OCI-LY3 (cell line): ENCODE measurements at regions not wholly inside any gene's neighbourhood (a gene's known extent, or its start where the extent isn't known, plus 50 kb on each side); places are given as distances from the start of the nearest gene placed in this dataset.

Experiments used
- H2AFZ ChIP-seq: fragments of 200-600, 300-600 bp; shearing (Covaris generic); 2 replicates; pipeline ENCODE4 v1.6.0; 2014; ENCODE audit warnings: antibody characterized with exemption, low read depth, low read length
- H3K27ac ChIP-seq: fragments of 200-600, 300-600 bp; sonication (generic); 2 replicates; pipeline ENCODE4 v1.5.1; 2014; ENCODE audit warnings: mild to moderate bottlenecking, low read length, moderate library complexity, mixed read lengths
- H3K27me3 ChIP-seq: fragments of 200-600, 300-600 bp; sonication (generic); 2 replicates; pipeline ENCODE4 v1.6.1; 2014; ENCODE audit warnings: low read depth, low read length, mixed read lengths
- H3K36me3 ChIP-seq: fragments of 200-600, 300-600 bp; sonication (generic); replicated peaks from 2 replicates; pipeline ENCODE3; 2014; ENCODE audit warnings: low read depth, low read length, mixed read lengths
- H3K4me1 ChIP-seq: fragments of 300-600, 200-600 bp; sonication (generic); 2 replicates; pipeline ENCODE4 v1.6.1; 2014; ENCODE audit warnings: low read length, mixed read lengths
- H3K4me2 ChIP-seq: fragments of 200-600, 300-600 bp; sonication (generic); 2 replicates; pipeline ENCODE4 v1.6.1; 2014; ENCODE audit warnings: low read length, mixed read lengths
- H3K4me3 ChIP-seq: fragments of 300-600, 200-600 bp; sonication (generic); 2 replicates; pipeline ENCODE4 v1.5.1; 2014; ENCODE audit warnings: antibody characterized with exemption, mild to moderate bottlenecking, low read length, moderate library complexity
- H3K79me2 ChIP-seq: fragments of 300-600, 200-600 bp; shearing (Covaris generic); 2 replicates; pipeline ENCODE4 v1.6.1; 2014; ENCODE audit warnings: mild to moderate bottlenecking, low read length, mixed read lengths
- H3K9ac ChIP-seq: fragments of 300-600, 200-600 bp; shearing (Covaris generic); 2 replicates; pipeline ENCODE4 v1.6.0; 2014; ENCODE audit warnings: mild to moderate bottlenecking, low read length, moderate library complexity
- H3K9me3 ChIP-seq: fragments of 200-600, 300-600 bp; shearing (Covaris generic); 2 replicates; pipeline ENCODE4 v1.6.1; 2014; ENCODE audit warnings: low read length, mixed read lengths; ENCODE audit not compliant: insufficient read depth
- H4K20me1 ChIP-seq: fragments of 200-600, 300-600 bp; sonication (generic); 2 replicates; pipeline ENCODE4 v1.6.1; 2016; ENCODE audit warnings: low read length, mixed read lengths; ENCODE audit not compliant: insufficient read depth
- EZH2phosphoT487 ChIP-seq: fragments of 200-600 bp; shearing (Covaris generic); IDR thresholded peaks from 2 replicates; pipeline ENCODE4 v1.6.1; 2018; ENCODE audit warnings: antibody characterized with exemption, mixed run types, low read depth
- TF ChIP-seq, protein P1 (sequence below): fragments of 200-600, 300-600 bp; sonication (generic); IDR thresholded peaks from 2 replicates; pipeline ENCODE4 v1.5.1; 2014; ENCODE audit warnings: antibody characterized with exemption, low read length, low read depth

DNA sequence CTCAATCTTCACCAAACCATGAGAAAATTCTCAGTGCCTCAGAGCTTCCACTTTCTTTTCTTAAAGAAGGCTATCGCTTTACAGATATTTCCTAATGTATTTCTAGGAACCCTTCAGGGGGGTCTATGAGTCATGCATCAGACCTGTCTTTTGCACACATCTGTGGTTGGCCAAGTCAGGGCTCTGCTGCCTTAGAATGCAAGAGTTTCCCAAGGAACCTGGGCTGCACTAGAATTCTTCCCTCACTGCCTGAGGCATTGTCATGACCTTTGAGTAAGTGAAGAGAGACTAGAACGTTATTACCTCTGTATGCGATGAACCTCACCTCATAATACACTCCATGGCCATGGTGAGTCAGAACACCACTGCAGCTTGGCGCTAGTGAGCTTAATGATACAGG, 365.0 kb upstream of the ID4 start:
- no peak for TF ChIP-seq EZH2phosphoT487
- TF ChIP-seq, protein P1, sequence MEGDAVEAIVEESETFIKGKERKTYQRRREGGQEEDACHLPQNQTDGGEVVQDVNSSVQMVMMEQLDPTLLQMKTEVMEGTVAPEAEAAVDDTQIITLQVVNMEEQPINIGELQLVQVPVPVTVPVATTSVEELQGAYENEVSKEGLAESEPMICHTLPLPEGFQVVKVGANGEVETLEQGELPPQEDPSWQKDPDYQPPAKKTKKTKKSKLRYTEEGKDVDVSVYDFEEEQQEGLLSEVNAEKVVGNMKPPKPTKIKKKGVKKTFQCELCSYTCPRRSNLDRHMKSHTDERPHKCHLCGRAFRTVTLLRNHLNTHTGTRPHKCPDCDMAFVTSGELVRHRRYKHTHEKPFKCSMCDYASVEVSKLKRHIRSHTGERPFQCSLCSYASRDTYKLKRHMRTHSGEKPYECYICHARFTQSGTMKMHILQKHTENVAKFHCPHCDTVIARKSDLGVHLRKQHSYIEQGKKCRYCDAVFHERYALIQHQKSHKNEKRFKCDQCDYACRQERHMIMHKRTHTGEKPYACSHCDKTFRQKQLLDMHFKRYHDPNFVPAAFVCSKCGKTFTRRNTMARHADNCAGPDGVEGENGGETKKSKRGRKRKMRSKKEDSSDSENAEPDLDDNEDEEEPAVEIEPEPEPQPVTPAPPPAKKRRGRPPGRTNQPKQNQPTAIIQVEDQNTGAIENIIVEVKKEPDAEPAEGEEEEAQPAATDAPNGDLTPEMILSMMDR: no peak
- Histone ChIP-seq H3K79me2 (no peaks in the 10 kb centered on the region), H3K9ac (no peak overlapping the region), H3K4me3 (no peak overlapping the region), H3K4me2 (no peak overlapping the region), H2AFZ (no peak overlapping the region), H3K36me3 (no peaks in the 10 kb centered on the region), H3K27me3 (no peaks in the 10 kb centered on the region), H3K27ac (no peak overlapping the region), H3K4me1 (no peaks in the 10 kb centered on the region), H4K20me1 (no peaks in the 10 kb centered on the region), H3K9me3 (no peaks in the 10 kb centered on the region)

DNA sequence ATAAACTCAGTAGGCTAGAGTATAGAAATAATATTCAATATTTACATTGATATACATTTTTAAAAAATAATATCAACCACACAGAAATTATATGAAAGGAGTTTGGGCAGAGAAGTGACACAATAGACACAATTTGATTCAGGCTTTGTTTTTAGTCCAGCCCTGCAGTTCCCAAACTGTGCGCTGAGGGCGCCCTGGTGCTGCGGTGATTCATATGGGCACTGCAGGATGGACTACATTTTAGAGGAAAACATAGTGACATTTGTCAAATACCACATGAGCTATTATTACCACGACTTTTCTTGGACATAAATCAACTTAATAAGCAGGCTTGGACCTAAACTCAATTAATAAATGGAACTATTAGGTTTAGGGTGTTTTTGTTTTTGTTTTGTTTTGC, 364.3 kb upstream of the ID4 start:
- H4K20me1 ChIP-seq: no peaks in the 10 kb centered on the region
- H3K9ac ChIP-seq: no peak overlapping the region
- no peaks in the 10 kb centered on the region for H3K4me1 ChIP-seq
- no peaks in the 10 kb centered on the region for H3K9me3 ChIP-seq
- no peaks in the 10 kb centered on the region for H3K79me2 ChIP-seq
- H3K36me3 ChIP-seq: no peaks in the 10 kb centered on the region
- no peak for TF ChIP-seq EZH2phosphoT487
- TF ChIP-seq, protein P1: no peak
- no peak overlapping the region for H3K4me2 ChIP-seq
- no peak overlapping the region for H3K4me3 ChIP-seq
- H2AFZ ChIP-seq: no peak overlapping the region
- H3K27ac ChIP-seq: no peak overlapping the region
- no peaks in the 10 kb centered on the region for H3K27me3 ChIP-seq

DNA sequence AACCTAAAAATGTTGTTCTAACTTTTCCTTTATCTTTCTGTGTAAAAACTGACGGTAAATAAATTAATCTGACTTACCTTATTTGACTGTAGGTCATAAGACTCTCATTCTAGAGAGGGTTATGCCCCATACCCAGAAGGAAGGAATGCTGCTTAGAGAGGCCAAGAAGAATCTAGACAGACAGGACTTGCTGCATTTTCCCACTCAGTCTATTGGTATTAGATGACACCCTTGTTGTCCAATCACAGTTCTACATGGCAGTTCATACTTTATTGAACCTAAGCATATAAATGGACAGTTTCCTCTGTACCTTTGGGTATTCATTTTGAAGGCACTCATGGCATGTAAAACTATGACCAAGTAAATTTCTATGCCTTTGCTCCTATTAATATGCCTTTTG, 359.6 kb upstream of the ID4 start:
- Histone ChIP-seq H3K9me3 (no peaks in the 10 kb centered on the region), H3K36me3 (no peaks in the 10 kb centered on the region), H3K27me3 (no peaks in the 10 kb centered on the region), H3K4me1 (no peaks in the 10 kb centered on the region), H4K20me1 (no peaks in the 10 kb centered on the region), H3K79me2 (no peaks in the 10 kb centered on the region), H3K4me3 (no peak overlapping the region), H3K27ac (no peak overlapping the region), H3K4me2 (no peak overlapping the region), H3K9ac (no peak overlapping the region), H2AFZ (no peak overlapping the region)
- TF ChIP-seq, protein P1: no peak
- no peak for TF ChIP-seq EZH2phosphoT487

DNA sequence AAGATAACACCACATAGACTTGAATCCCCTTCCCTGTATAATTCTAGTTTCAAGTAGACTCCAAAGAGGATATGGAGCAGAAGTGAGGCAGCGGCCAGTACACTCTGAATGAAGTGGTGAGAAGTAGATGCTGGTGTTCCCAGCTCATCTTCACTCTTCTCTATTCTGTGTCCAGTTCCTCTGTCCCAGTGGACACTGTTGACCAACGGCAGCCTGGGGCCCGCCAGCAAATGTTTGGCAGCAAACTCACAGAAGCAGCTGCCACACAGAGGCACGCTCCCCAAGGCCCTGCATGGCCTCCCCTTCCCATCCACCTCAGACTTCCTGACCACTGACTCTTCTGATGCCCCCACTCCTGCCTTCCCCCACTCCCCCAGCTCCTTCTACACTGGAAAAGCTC, 358.9 kb upstream of the ID4 start:
- Histone ChIP-seq H4K20me1 (no peaks in the 10 kb centered on the region), H2AFZ (no peak overlapping the region), H3K27me3 (no peaks in the 10 kb centered on the region), H3K9ac (no peak overlapping the region), H3K9me3 (no peaks in the 10 kb centered on the region), H3K4me3 (no peak overlapping the region), H3K4me1 (no peaks in the 10 kb centered on the region), H3K27ac (no peak overlapping the region), H3K79me2 (no peaks in the 10 kb centered on the region), H3K36me3 (no peaks in the 10 kb centered on the region), H3K4me2 (no peak overlapping the region)
- TF ChIP-seq, protein P1: no peak
- TF ChIP-seq EZH2phosphoT487: no peak
